A549 (cell line): ENCODE measurements at regions not wholly inside any gene's neighbourhood (a gene's known extent, or its start where the extent isn't known, plus 50 kb on each side); places are given as distances from the start of the nearest gene placed in this dataset.

Experiments used
- ATAC-seq, 2 experiments: fragments of 200-7000 bp in 1 of 2; fragments of >200 bp in 1 of 2; cut with Nextera tagmentation in 1 of 2; cut with Tn5 transposase in 1 of 2; 3 replicates each; pipeline versions ENCODE4 v1.8.0 to v1.9.1; 2018 to 2020; ENCODE audit warnings: mild to moderate bottlenecking in 1 of 2, moderate library complexity in 1 of 2
- CTCF ChIA-PET: fragments of 300-600 bp; sonication (Branson Sonifier 250); formaldehyde crosslinking; extraction: SDS; loops from one replicate; lab custom pipeline; 2021; ENCODE audit warnings: antibody characterized with exemption, inconsistent platforms; lab: Yijun Ruan, JAX
- POLR2A ChIA-PET: fragments of 350-600 bp; formaldehyde crosslinking; extraction: SDS; loops from one replicate; lab custom pipeline; 2021; ENCODE audit warnings: antibody characterized with exemption, inconsistent platforms; lab: Yijun Ruan, JAX
- DNase-seq, 2 experiments: peaks; one replicate each; pipeline versions ENCODE4 v3.0.0 to v3.0.0-alpha.2; 2011 to 2016; ENCODE audit warnings: low read depth in 1 of 2, low spot score in 1 of 2
- FAIRE-seq: peaks from 2 replicates; lab custom pipeline; 2011; peaks lifted over from hg19 to GRCh38; lab: Jason Lieb, UNC
- H3K27ac ChIP-seq, 2 experiments: fragments of >200 bp; sonication (Bioruptor Twin); formaldehyde crosslinking; 3 replicates each; pipeline ENCODE4 v1.5.1; 2016 to 2017
- H3K4me1 ChIP-seq: fragments of >200 bp; sonication (Bioruptor Twin); formaldehyde crosslinking; 3 replicates; pipeline ENCODE4 v1.6.1; 2016
- H3K4me2 ChIP-seq: fragments of >200 bp; sonication (Bioruptor Twin); formaldehyde crosslinking; 3 replicates; pipeline ENCODE4 v1.6.1; 2016
- H3K4me3 ChIP-seq: fragments of >200 bp; sonication (Bioruptor Twin); formaldehyde crosslinking; 3 replicates; pipeline ENCODE4 v1.5.1; 2016
- H3K9me3 ChIP-seq: fragments of >200 bp; sonication (Bioruptor Twin); formaldehyde crosslinking; 3 replicates; pipeline ENCODE4 v1.6.1; 2016
- BCL3 ChIP-seq: fragments of >200 bp; sonication (Bioruptor Twin); formaldehyde crosslinking; IDR thresholded peaks from 3 replicates; pipeline ENCODE4 v1.6.1; 2016
- CBX8 ChIP-seq: fragments of 200-600 bp; sonication (generic); IDR thresholded peaks from 2 replicates; pipeline ENCODE4 v1.6.1; 2016
- CHD2 ChIP-seq: fragments of 150-350 bp; IDR thresholded peaks from 2 replicates; pipeline ENCODE4 v1.6.1; 2014; ENCODE audit warnings: low read length; ENCODE audit not compliant: partially characterized antibody
- CTCF ChIP-seq: fragments of >200 bp; sonication (Bioruptor Twin); formaldehyde crosslinking; IDR thresholded peaks from 3 replicates; pipeline ENCODE4 v1.5.1; 2016
- ELK1 ChIP-seq: fragments of 150-350 bp; IDR thresholded peaks from 2 replicates; pipeline ENCODE4 v1.6.1; 2014; ENCODE audit warnings: low read depth, mild to moderate bottlenecking, low read length
- ESRRA ChIP-seq: fragments of 150-350 bp; IDR thresholded peaks from 2 replicates; pipeline ENCODE4 v1.6.1; 2014; ENCODE audit warnings: mild to moderate bottlenecking, low read length, borderline replicate concordance
- FOSB ChIP-seq: fragments of 250-450 bp; sonication (Bioruptor Pico); IDR thresholded peaks from 2 replicates; pipeline ENCODE4 v1.5.0; 2020; ENCODE audit warnings: mild to moderate bottlenecking, moderate library complexity
- HEYL ChIP-seq: fragments of 250-450 bp; sonication (Bioruptor Pico); IDR thresholded peaks from 2 replicates; pipeline ENCODE4 v1.8.0; 2021; ENCODE audit warnings: mild to moderate bottlenecking, moderate library complexity
- HMGXB4 ChIP-seq: fragments of 250-450 bp; sonication (Bioruptor Pico); IDR thresholded peaks from 2 replicates; pipeline ENCODE4 v1.5.0; 2021; ENCODE audit warnings: mild to moderate bottlenecking, moderate library complexity, borderline replicate concordance
- HOXA7 ChIP-seq: fragments of 250-450 bp; sonication (Bioruptor Pico); IDR thresholded peaks from 2 replicates; pipeline ENCODE4 v1.5.0; 2020; ENCODE audit warnings: mild to moderate bottlenecking, moderate library complexity
- HOXB5 ChIP-seq: fragments of 250-450 bp; sonication (Bioruptor Pico); IDR thresholded peaks from 2 replicates; pipeline ENCODE4 v1.5.0; 2020; ENCODE audit warnings: mild to moderate bottlenecking, moderate library complexity
- KDM1A ChIP-seq: fragments of 200-600 bp; sonication (generic); IDR thresholded peaks from 2 replicates; pipeline ENCODE4 v1.6.1; 2016; ENCODE audit warnings: low read depth, mild to moderate bottlenecking
- MAFK ChIP-seq: fragments of 450-650 bp; IDR thresholded peaks from 2 replicates; pipeline ENCODE4 v1.6.1; 2014; ENCODE audit not compliant: partially characterized antibody
- MYC ChIP-seq: IDR thresholded peaks from 2 replicates; pipeline ENCODE4 v1.6.1; 2012; ENCODE audit warnings: mild to moderate bottlenecking, inconsistent platforms, low read length, improper control_type of control experiment, borderline replicate concordance
- POLR2AphosphoS2 ChIP-seq: conservative IDR thresholded peaks from 2 replicates; pipeline ENCODE4 v1.6.1; 2012; ENCODE audit warnings: low read length, improper control_type of control experiment, inconsistent platforms
- SMC3 ChIP-seq: fragments of >200 bp; sonication (Bioruptor Twin); formaldehyde crosslinking; IDR thresholded peaks from 3 replicates; pipeline ENCODE4 v1.6.1; 2018; ENCODE audit warnings: inconsistent platforms
- TFCP2L1 ChIP-seq: fragments of 250-450 bp; sonication (Bioruptor Pico); IDR thresholded peaks from 2 replicates; pipeline ENCODE4 v1.5.0; 2021; ENCODE audit warnings: mild to moderate bottlenecking
- TP53 ChIP-seq: fragments of 250-450 bp; sonication (Bioruptor Pico); IDR thresholded peaks from 2 replicates; pipeline ENCODE4 v1.5.0; 2021; ENCODE audit warnings: mild to moderate bottlenecking, moderate library complexity
- ZC3H11A ChIP-seq: fragments of 450-650 bp; IDR thresholded peaks from 2 replicates; pipeline ENCODE4 v1.6.1; 2014; ENCODE audit warnings: antibody characterized with exemption, mild to moderate bottlenecking
- ZFP36 ChIP-seq: fragments of 450-650 bp; IDR thresholded peaks from 2 replicates; pipeline ENCODE4 v1.6.1; 2014; ENCODE audit warnings: borderline replicate concordance; ENCODE audit not compliant: partially characterized antibody
- ZNF302 ChIP-seq: fragments of 250-450 bp; sonication (Bioruptor Pico); IDR thresholded peaks from 2 replicates; pipeline ENCODE4 v1.9.0; 2021; ENCODE audit warnings: inconsistent platforms, mild to moderate bottlenecking, moderate library complexity
- WGBS: methylation state at CpG from one replicate; pipeline ENCODE4 v1.1.6; 2017; ENCODE audit errors: missing lambda C conversion rate; 5-methylcytosine and 5-hydroxymethylcytosine counted together

- no peak for FAIRE-seq
- H3K9me3 ChIP-seq, result no peaks in the 10 kb centered on the region
- CTCF ChIA-PET, result no interaction called here
- no peak overlapping the region for H3K27ac ChIP-seq
- H3K4me2 ChIP-seq, result no peak overlapping the region
- H3K4me3 ChIP-seq, result no peak overlapping the region
- 2% methylated on average over 6 of the region's 6 CpGs for WGBS
- ATAC-seq, result no peak
- DNase-seq, result no peak
- TF ChIP-seq CTCF (no peak), HEYL (CRISPR knock-in tag) (no peak), HOXA7 (no peak), TFCP2L1 (CRISPR knock-in tag) (no peak), HMGXB4 (CRISPR knock-in tag) (no peak), ZFP36 (no peak)
- TF ChIP-seq, all 56 proteins: peak for 0
- H3K4me1 ChIP-seq, result no peaks in the 10 kb centered on the region
- POLR2A ChIA-PET, result no interaction called here
These were observed 169.0 kb upstream of the AJAP1 start for GRCh38 chr1:4485398-4485797.

GRCh38 chr1:4485878-4486277, 168.5 kb upstream of the AJAP1 start:
- no peak overlapping the region for H3K4me2 ChIP-seq
- no peak overlapping the region for H3K27ac ChIP-seq
- TF ChIP-seq CHD2 (no peak), ZNF302 (CRISPR knock-in tag) (no peak), KDM1A (no peak), TP53 (CRISPR knock-in tag) (no peak), ELK1 (no peak), TFCP2L1 (CRISPR knock-in tag) (no peak), HOXB5 (CRISPR knock-in tag) (no peak)
- no peak for DNase-seq
- POLR2A ChIA-PET, result no interaction called here
- CTCF ChIA-PET, result no interaction called here
- WGBS, result 21% methylated on average over 5 of the region's 5 CpGs
- no peak for FAIRE-seq
- no peaks in the 10 kb centered on the region for H3K9me3 ChIP-seq
- H3K4me3 ChIP-seq, result no peak overlapping the region
- H3K4me1 ChIP-seq, result no peaks in the 10 kb centered on the region
- ATAC-seq, result no peak

GRCh38 chr1:4486408-4487120, 167.8 kb upstream of the AJAP1 start:
- ChIA-PET POLR2A (no interaction called here), CTCF (no interaction called here)
- Histone ChIP-seq H3K9me3 (no peaks in the 10 kb centered on the region), H3K4me2 (no peak overlapping the region), H3K4me3 (no peak overlapping the region), H3K27ac (no peak overlapping the region), H3K4me1 (no peaks in the 10 kb centered on the region)
- DNase-seq (no peak), ATAC-seq (no peak), FAIRE-seq (no peak)
- no peak for TF ChIP-seq ESRRA
- TF ChIP-seq ZC3H11A, result no peak
- WGBS, result 38% methylated on average over 11 of the region's 22 CpGs

GRCh38 chr1:4488018-4488417, 166.4 kb upstream of the AJAP1 start:
- no peaks in the 10 kb centered on the region for H3K9me3 ChIP-seq
- WGBS, result 11% methylated on average over 4 of the region's 7 CpGs

More at GRCh38 chr1:4488018-4488417, 166.4 kb upstream of the AJAP1 start:
- TF ChIP-seq FOSB, result no peak
- TF ChIP-seq BCL3, result no peak
- TF ChIP-seq ZC3H11A, result no peak
- TF ChIP-seq CBX8, result no peak
- TF ChIP-seq MAFK, result no peak
- no peak for TF ChIP-seq SMC3
- no peak for TF ChIP-seq MYC
- TF ChIP-seq TP53 (CRISPR knock-in tag), result no peak
- no peak for TF ChIP-seq HEYL (CRISPR knock-in tag)
- TF ChIP-seq POLR2AphosphoS2, result no peak
- H3K27ac ChIP-seq, result no peak overlapping the region
- DNase-seq (no peak), ATAC-seq (no peak), FAIRE-seq (no peak)
- POLR2A ChIA-PET, result no interaction called here
- no peaks in the 10 kb centered on the region for H3K4me1 ChIP-seq
- no peak overlapping the region for H3K4me3 ChIP-seq
- CTCF ChIA-PET, result no interaction called here
- no peak overlapping the region for H3K4me2 ChIP-seq
